AG09309 (cell line): ENCODE measurements at regions not wholly inside any gene's neighbourhood (a gene's known extent, or its start where the extent isn't known, plus 50 kb on each side); places are given as distances from the start of the nearest gene placed in this dataset.

ENCODE experiments used
- DNase-seq: peaks from one replicate; pipeline ENCODE4 v3.0.0-alpha.2; 2010; ENCODE audit warnings: low read depth
- H3K4me3 ChIP-seq: 2 replicates; pipeline ENCODE4 v1.5.1; 2011; ENCODE audit warnings: mild to moderate bottlenecking, low read depth, low read length, moderate library complexity; ENCODE audit not compliant: control insufficient read depth
- TF ChIP-seq, protein P1 (sequence below): IDR thresholded peaks from 2 replicates; pipeline ENCODE4 v1.5.1; 2011; ENCODE audit warnings: mild to moderate bottlenecking, low read depth, low read length, inconsistent platforms; ENCODE audit not compliant: insufficient read depth, control insufficient read depth; ENCODE audit errors: missing control alignments

DNA sequence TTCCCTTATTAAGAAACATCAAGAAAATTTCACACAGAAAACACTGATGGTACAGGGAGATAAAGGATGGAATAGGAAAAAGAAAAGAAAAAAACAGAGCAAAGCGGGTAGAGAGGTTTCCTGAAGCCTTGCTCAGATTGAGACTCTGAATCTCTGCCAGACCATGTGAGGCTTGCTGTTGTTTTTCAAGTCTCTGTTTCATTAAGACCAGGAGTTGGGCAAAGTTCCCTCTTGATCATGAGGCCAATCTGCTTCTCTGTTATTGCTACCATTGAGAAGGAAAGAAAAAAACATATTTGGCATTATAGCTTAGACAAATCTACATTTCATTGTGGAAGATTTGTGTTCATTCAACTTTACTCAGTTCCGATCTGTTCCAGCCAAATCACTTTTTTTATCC is 201.6 kb upstream of the SOX9 start:
- DNase-seq = no peak
- no peak overlapping the region for H3K4me3 ChIP-seq
- TF ChIP-seq, protein P1, sequence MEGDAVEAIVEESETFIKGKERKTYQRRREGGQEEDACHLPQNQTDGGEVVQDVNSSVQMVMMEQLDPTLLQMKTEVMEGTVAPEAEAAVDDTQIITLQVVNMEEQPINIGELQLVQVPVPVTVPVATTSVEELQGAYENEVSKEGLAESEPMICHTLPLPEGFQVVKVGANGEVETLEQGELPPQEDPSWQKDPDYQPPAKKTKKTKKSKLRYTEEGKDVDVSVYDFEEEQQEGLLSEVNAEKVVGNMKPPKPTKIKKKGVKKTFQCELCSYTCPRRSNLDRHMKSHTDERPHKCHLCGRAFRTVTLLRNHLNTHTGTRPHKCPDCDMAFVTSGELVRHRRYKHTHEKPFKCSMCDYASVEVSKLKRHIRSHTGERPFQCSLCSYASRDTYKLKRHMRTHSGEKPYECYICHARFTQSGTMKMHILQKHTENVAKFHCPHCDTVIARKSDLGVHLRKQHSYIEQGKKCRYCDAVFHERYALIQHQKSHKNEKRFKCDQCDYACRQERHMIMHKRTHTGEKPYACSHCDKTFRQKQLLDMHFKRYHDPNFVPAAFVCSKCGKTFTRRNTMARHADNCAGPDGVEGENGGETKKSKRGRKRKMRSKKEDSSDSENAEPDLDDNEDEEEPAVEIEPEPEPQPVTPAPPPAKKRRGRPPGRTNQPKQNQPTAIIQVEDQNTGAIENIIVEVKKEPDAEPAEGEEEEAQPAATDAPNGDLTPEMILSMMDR = no peak

DNA sequence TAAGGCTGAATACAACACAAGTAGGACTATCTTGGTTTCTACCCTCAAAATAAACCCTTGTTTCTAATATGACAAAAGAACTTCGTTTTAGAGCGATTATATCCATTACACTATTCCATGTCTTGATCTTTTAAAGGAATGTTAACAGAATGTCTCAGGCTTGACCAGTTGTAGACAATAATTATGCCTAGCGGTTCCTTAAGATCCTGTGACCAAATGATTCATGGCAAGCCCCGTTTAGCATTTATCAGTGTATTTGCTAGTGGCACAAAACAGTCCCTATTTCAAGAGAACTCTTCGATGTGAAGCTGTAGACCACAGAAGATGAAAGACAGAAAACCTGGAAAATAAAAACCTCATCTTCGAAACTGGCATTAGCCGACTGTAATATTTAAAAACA is 200.9 kb upstream of the SOX9 start:
- TF ChIP-seq, protein P1 = no peak
- no peak overlapping the region for H3K4me3 ChIP-seq
- DNase-seq = no peak

DNA sequence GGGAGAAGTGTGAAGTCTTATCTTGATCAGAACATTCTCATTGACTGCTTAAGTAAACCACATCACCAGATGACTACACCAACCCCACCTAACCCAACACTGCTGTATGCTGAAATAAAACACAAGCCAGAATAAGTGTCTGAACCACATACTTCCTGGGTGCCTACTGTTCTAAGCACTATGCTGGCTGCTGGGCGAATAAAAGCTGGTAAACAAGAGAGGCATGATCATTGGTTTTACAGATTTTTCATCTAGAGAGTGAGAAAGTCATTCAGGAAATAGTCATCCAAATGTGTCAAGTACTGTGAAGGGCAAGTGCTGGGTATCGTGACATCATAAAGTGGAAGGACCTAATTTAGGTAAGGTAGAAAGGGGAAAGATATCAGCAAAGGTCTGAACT is 199.0 kb upstream of the SOX9 start:
- TF ChIP-seq, protein P1 = no peak
- DNase-seq = no peak
- H3K4me3 ChIP-seq = no peak overlapping the region

DNA sequence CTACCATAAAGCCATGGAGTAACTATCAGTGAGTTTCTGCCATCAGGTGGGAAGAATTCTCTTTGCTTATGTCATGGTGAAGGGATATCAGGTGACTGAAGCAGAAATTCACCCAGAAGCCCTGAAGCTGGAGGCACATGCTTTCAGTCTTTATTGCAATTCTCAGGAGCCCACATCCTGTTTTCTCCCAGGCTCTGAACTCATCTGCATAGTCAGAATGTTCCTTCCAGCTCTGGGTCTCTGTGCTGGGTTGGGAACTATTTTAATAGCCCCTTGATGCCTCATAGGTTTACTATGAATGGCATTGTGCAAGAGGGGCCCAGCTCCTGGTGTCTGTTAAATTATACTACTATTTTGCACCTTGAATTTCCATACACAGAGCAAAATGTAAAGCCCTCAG is 198.4 kb upstream of the SOX9 start:
- TF ChIP-seq, protein P1 = no peak
- peak; percentile 62 for DNase-seq

DNA sequence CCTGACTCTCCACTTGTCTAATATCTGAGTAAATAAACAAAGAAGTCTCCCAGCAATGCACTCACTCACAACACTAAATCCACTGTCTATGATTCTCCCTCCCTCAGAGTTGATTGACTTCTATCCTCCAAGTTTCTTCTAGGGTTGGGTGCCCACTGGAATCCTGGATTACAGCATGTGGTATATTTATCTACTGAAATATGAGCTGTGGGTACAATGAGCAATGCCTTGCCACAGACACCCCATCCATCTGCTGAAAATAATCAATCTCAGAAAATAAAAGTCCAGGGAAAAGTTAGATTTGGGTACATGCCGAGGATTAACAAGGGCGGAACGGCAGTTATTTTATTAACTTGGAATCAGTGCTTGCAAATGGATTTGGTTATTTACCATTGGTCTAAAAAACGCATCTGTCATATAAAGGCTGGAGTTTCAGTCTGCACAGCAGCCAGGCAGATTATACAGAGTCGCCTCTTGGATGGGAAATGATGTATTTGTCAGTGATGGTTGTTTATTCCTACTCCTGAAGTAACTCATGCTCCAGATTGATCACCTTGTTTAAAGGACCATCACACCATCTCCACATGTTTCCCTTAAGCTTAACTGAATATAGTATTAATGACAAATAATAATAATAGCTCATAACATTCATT is 193.9 kb upstream of the SOX9 start:
- TF ChIP-seq, protein P1 = no peak
- DNase-seq = no peak

More for the DNA sequence above, 198.4 kb upstream of the SOX9 start:
- H3K4me3 ChIP-seq = no peak overlapping the region

DNA sequence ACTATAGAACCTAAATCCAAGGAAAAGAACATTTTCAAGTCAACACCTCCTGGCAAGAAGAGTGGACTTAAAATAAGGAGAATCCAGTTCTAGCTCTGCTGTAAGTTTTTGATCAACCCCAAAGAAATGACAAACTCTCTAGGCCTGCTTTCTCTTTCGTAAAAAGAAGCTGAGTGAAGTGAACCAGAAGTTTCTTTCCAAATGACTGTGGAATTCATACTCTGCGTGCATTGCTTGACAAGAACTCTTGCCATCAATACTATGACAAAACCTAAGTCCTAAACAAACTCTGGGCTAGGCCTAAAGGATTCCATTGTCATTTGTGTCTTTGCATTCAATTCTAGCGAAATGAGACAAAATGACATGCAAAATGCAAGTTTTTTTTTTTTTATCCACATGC is 187.5 kb upstream of the SOX9 start:
- TF ChIP-seq, protein P1 = no peak
- H3K4me3 ChIP-seq = no peak overlapping the region
- DNase-seq = no peak

More for the DNA sequence above, 193.9 kb upstream of the SOX9 start:
- no peak overlapping the region for H3K4me3 ChIP-seq
